Esophagus (tissue), 2 donors: ENCODE measurements at regions not wholly inside any gene's neighbourhood (a gene's known extent, or its start where the extent isn't known, plus 50 kb on each side); places are given as distances from the start of the nearest gene placed in this dataset.

Source experiments
- H3K27ac ChIP-seq, 2 donors: one replicate each; pipeline ENCODE4 v1.5.1; 2013; ENCODE audit warnings: low read depth in 2 of 2, mild to moderate bottlenecking in 2 of 2, inconsistent platforms in 1 of 2, low read length in 1 of 2, moderate library complexity in 1 of 2
- H3K27me3 ChIP-seq, 2 donors: one replicate each; pipeline ENCODE4 v1.6.1; 2013; ENCODE audit warnings: low read length in 2 of 2, control low read depth in 1 of 2, mild to moderate bottlenecking in 1 of 2; ENCODE audit not compliant: insufficient read depth in 2 of 2, control insufficient read depth in 1 of 2
- H3K36me3 ChIP-seq, 2 donors: one replicate each; pipeline ENCODE4 v1.6.1; 2013; ENCODE audit warnings: low read length in 1 of 2; ENCODE audit not compliant: control insufficient read depth in 2 of 2, insufficient read depth in 2 of 2
- H3K4me1 ChIP-seq, 2 donors: one replicate each; pipeline ENCODE4 v1.6.1; 2013; ENCODE audit warnings: low read length in 1 of 2; ENCODE audit not compliant: control insufficient read depth in 2 of 2, insufficient read depth in 2 of 2
- H3K4me3 ChIP-seq, 2 donors: one replicate each; pipeline ENCODE4 v1.5.1; 2013; ENCODE audit warnings: low read length in 2 of 2, mild to moderate bottlenecking in 2 of 2, low read depth in 1 of 2, moderate library complexity in 1 of 2
- H3K9me3 ChIP-seq, 2 donors: one replicate each; pipeline ENCODE4 v1.6.1; 2013; ENCODE audit warnings: mild to moderate bottlenecking in 2 of 2, low read depth in 1 of 2, low read length in 1 of 2, moderate library complexity in 1 of 2; ENCODE audit not compliant: control insufficient read depth in 2 of 2, insufficient read depth in 1 of 2
- whole genome bisulfite sequencing, 2 donors: extraction: QIAGEN DNeasy Blood & Tissue Kit; methylation state at CpG; one replicate each; pipeline ENCODE4 v1.1.7; 2013; 5-methylcytosine and 5-hydroxymethylcytosine counted together
- donor health status: healthy with polysubstance abuse.
- donor health status: Bipolar disorder and iron deficiency.

DNA sequence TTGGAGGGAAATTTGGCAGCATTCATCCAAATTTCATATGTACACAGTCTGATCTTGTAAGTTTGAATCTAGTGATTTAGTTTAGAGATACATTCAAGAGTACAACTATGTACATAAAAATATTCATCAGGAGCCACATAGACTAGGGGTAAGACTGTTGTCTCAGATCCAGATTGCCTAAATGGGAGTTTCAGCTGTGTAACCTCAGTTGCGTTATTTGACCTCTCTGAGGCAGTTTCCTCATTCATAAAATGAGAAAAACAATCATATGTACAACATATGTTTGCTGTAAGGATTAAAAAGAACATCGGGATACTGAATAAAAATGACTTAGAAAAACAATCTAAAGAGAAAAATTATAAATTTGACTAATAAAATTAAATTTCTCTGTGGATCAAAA is 577.5 kb downstream of the RPL10L start:
- Histone ChIP-seq H3K4me3 (no peak overlapping the region), H3K9me3 (no peaks in the 10 kb centered on the region), H3K4me1 (no peaks in the 10 kb centered on the region), H3K27me3 (no peaks in the 10 kb centered on the region), H3K36me3 (no peaks in the 10 kb centered on the region), H3K27ac (no peak overlapping the region)
- 64 to 70% methylated on average over 2 of the region's 2 CpGs for WGBS, 2 donors

DNA sequence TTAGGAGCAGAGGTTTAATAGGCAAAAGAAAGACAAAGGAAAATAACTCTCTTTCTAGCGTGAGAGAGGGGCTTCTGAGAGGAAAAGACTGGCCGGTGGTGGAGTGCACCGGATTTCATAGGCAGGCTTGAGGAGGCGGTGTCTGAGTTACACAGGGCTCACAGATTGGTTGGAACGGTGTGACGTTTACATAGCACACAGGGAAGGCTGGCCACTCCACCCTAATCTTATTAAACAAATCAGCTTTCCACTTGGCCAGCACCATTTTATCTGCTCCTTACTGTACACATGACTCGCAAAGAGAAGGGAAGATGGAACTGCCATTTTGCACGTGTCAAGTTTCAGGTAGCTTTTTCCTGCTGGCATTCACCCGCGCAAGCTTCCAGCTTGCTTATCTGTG is 587.7 kb downstream of the RPL10L start:
- Histone ChIP-seq H3K4me3 (no peak overlapping the region), H3K36me3 (no peaks in the 10 kb centered on the region), H3K9me3 (no peaks in the 10 kb centered on the region), H3K27me3 (no peaks in the 10 kb centered on the region), H3K27ac (no peak overlapping the region), H3K4me1 (no peaks in the 10 kb centered on the region)
- 76 to 80% methylated on average over 10 of the region's 10 CpGs for WGBS, 2 donors

DNA sequence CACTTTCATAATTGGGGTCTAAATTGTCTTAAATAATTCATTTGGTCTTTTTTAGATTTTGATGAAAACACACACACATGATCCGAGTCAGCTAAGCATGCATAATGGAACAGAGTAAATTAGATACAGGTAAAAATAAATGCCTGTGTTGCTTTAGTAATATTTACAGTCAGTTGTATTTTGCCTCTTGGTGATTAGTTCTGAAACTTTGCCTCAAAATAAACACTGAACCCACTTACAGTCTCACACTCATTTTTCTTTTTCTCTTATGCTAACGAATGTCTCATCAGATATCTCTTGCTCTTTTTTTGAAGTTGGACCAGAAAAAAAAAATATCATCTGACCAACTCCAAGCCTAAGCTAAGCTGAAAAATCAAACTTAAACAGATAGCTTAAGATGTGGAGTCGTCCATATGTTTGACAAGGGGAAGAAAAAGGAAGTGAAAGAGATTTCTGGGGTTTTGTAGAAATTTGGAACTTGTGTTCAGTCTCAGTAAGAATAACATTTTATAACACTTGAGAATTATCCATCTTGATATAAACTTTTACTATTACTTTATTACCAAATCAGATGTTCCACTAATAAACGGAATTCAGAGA is 592.5 kb downstream of the RPL10L start:
- 61 to 64% methylated on average over 4 of the region's 4 CpGs for WGBS, 2 donors
- Histone ChIP-seq H3K4me3 (no peak overlapping the region), H3K9me3 (no peaks in the 10 kb centered on the region)

DNA sequence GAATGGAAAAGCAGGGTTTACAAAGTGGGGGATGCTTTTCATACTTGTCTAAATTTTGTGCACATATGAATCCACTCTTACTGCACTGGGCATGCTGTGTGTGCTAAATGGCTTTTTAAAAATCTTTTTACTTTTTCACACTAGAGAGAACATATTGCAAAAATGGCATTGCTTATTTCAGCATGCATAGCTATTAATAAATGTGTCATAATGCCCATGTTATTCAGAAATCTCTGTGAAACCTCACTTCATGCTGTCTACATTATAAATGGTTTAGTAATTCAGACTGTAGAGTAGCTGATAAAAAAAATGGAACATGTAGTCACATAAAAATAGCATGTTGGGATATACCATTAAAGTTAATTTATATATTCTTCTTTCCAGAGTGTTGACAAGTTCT is 593.8 kb downstream of the RPL10L start:
- no peaks in the 10 kb centered on the region for H3K9me3 ChIP-seq
- no peak overlapping the region for H3K4me3 ChIP-seq

More for the DNA sequence above, 592.5 kb downstream of the RPL10L start:
- no peak overlapping the region for H3K27ac ChIP-seq
- H3K27me3 ChIP-seq, result no peaks in the 10 kb centered on the region
- H3K4me1 ChIP-seq, result no peaks in the 10 kb centered on the region
- H3K36me3 ChIP-seq, result no peaks in the 10 kb centered on the region

DNA sequence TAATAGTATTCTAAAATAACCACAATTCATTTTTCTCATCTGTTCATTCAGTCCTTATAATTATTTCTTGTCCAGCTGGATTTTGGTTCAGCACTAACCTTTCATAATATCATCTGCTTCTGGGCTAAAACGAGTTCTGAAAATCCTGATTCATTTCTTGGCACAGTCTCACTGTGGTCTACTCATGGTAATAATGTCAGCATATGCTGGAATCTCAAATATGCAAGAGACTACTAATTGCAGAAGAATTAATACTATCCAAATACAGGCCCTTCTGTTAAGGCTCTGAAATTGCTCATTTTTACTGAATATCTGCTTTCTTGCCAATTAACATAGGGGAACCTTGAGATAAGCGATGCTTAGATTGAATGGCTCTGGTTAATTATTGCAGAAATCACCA is 597.1 kb downstream of the RPL10L start:
- Histone ChIP-seq H3K9me3 (no peaks in the 10 kb centered on the region), H3K27ac (no peak overlapping the region), H3K4me1 (no peaks in the 10 kb centered on the region), H3K4me3 (no peak overlapping the region), H3K27me3 (no peaks in the 10 kb centered on the region), H3K36me3 (no peaks in the 10 kb centered on the region)
- WGBS, 2 donors, result 48 to 49% methylated on average over 2 of the region's 2 CpGs

More for the DNA sequence above, 593.8 kb downstream of the RPL10L start:
- Histone ChIP-seq H3K4me1 (no peaks in the 10 kb centered on the region), H3K27me3 (no peaks in the 10 kb centered on the region), H3K36me3 (no peaks in the 10 kb centered on the region), H3K27ac (no peak overlapping the region)

DNA sequence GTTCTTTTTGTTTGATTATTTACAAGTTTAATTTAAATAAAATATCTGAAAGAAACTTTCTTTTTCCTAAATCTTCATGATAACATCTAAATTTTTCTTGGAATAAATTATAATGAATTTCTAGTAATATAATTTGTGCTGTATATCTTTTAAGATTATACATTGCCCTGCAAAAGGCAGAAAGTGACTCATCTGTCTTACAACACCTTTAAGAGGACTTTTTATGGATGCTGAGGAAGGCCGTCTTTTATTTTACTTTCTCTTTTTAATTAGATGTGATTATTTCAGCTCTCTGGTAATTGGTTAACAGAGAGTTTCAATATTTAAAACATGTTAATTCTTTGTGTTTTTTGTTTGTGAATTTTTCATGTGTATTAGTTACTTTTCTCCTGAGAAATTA is 598.4 kb downstream of the RPL10L start:
- Histone ChIP-seq H3K27me3 (no peaks in the 10 kb centered on the region), H3K9me3 (no peaks in the 10 kb centered on the region), H3K4me1 (no peaks in the 10 kb centered on the region), H3K27ac (no peak overlapping the region), H3K4me3 (no peak overlapping the region), H3K36me3 (no peaks in the 10 kb centered on the region)
- WGBS, 2 donors, result 71 to 94% methylated on average over 1 of the region's 1 CpG

DNA sequence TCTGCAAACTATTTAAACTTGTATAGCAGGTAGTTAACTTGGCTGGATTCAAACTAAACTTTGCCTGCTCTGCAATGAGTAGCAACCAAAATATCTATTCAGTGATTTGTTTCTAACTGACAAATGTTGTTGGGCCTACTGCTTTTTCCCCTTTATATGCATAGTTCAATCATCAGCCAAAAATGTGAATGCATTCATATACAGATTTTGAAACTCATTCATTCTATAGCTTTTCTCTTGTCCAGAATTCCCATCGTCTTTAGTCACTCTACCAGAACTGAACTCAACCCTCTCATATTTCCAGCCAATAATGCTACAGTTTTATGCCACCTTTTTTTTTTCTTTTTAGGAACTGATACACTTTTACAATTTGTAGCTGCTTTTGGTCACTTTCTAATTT is 599.8 kb downstream of the RPL10L start:
- no peaks in the 10 kb centered on the region for H3K4me1 ChIP-seq
- H3K36me3 ChIP-seq, result no peaks in the 10 kb centered on the region
- WGBS, 2 donors, result 65 to 79% methylated on average over 1 of the region's 1 CpG
- H3K27me3 ChIP-seq, result no peaks in the 10 kb centered on the region
- H3K27ac ChIP-seq, result no peak overlapping the region
- no peaks in the 10 kb centered on the region for H3K9me3 ChIP-seq
- no peak overlapping the region for H3K4me3 ChIP-seq

DNA sequence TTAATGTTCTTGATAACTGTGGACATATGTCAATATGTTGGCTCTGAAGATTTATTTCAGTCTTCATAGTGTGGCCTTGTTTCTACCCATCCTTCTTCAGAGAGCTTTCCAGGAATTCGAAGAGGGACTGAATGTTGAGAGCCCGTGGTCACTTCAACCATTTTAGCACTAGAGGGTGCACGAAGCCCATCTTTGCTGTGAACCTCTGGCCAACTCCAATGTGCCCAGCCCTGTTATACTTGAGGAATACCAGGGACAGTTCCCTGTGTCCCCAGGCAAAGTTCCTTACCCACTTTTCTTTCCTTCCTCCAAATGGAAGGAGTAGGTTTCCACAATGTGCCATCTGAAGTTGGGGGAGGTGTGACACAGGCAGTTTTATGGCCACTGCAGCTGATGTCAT is 603.5 kb downstream of the RPL10L start:
- no peaks in the 10 kb centered on the region for H3K36me3 ChIP-seq
- H3K27me3 ChIP-seq, result no peaks in the 10 kb centered on the region
- H3K27ac ChIP-seq, result no peak overlapping the region
- no peak overlapping the region for H3K4me3 ChIP-seq
- 40 to 47% methylated on average over 3 of the region's 3 CpGs for WGBS, 2 donors
- H3K4me1 ChIP-seq, result no peaks in the 10 kb centered on the region
- no peaks in the 10 kb centered on the region for H3K9me3 ChIP-seq

DNA sequence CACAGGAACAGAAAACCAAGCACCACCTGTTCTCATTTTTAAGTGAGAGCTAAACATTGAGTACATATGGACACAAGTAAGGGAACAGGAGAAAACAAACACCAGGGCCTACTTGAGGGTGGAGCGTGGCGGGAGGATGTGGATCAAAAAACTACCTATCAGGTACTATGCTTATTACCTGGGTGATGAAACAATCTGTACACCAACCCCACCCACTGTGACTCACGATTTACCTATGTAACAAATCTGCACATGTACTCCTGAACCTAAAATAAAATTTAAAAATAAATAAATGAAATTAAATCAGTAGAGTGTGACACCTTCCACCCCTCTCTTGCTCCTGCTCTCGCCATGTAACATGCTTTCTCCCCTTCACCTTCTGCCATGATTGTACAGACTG is 615.5 kb downstream of the RPL10L start:
- Histone ChIP-seq H3K36me3 (no peaks in the 10 kb centered on the region), H3K4me3 (no peak overlapping the region), H3K4me1 (no peaks in the 10 kb centered on the region), H3K9me3 (no peaks in the 10 kb centered on the region), H3K27me3 (no peaks in the 10 kb centered on the region), H3K27ac (no peak overlapping the region)
- 68 to 77% methylated on average over 4 of the region's 4 CpGs for WGBS, 2 donors

DNA sequence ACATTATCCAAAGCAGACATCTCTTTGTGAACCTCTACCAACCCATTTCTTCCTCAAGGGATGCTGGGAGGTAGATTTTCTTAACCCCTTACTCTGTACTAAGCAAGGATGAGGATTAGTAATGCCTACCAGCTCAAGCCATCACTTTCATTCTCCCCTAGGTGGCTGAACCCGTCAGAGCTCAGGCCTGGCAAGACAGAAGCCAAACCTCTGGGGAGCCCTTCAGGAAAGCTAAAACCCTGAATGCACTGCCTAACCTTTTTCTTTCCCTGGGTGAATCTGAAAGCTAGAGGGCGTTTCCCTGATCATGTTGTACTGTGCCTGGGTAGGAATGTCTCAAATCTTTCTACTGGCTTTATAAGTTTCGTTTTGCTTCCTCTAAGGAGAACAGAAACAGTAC is 617.3 kb downstream of the RPL10L start:
- Histone ChIP-seq H3K27ac (no peak overlapping the region), H3K9me3 (no peaks in the 10 kb centered on the region), H3K4me3 (no peak overlapping the region), H3K27me3 (no peaks in the 10 kb centered on the region), H3K36me3 (no peaks in the 10 kb centered on the region), H3K4me1 (no peaks in the 10 kb centered on the region)
- 42 to 51% methylated on average over 3 of the region's 3 CpGs for WGBS, 2 donors
